PC-3 (cell line): ENCODE measurements at regions not wholly inside any gene's neighbourhood (a gene's known extent, or its start where the extent isn't known, plus 50 kb on each side); places are given as distances from the start of the nearest gene placed in this dataset.

Source experiments
- EZH2 ChIP-seq: fragments of 300-600 bp; sonication (generic); IDR thresholded peaks from one replicate; pipeline ENCODE4 v1.6.1; 2017; ENCODE audit warnings: antibody characterized with exemption, mild to moderate bottlenecking, low read length; ENCODE audit not compliant: unreplicated experiment
- EZH2phosphoT487 ChIP-seq: fragments of 300-600 bp; sonication (generic); IDR thresholded peaks from 2 replicates; pipeline ENCODE4 v1.6.1; 2018; ENCODE audit warnings: mild to moderate bottlenecking, antibody characterized with exemption, low read length, borderline replicate concordance
- TF ChIP-seq, protein P1 (sequence below): fragments of 300-600 bp; sonication (generic); conservative IDR thresholded peaks from 2 replicates; pipeline ENCODE4 v1.5.1; 2017; ENCODE audit warnings: antibody characterized with exemption, low read depth, mild to moderate bottlenecking, low read length

GRCh38 chr16:7888411-7888810, 555.8 kb downstream of the RBFOX1 start:
- TF ChIP-seq, protein P1, sequence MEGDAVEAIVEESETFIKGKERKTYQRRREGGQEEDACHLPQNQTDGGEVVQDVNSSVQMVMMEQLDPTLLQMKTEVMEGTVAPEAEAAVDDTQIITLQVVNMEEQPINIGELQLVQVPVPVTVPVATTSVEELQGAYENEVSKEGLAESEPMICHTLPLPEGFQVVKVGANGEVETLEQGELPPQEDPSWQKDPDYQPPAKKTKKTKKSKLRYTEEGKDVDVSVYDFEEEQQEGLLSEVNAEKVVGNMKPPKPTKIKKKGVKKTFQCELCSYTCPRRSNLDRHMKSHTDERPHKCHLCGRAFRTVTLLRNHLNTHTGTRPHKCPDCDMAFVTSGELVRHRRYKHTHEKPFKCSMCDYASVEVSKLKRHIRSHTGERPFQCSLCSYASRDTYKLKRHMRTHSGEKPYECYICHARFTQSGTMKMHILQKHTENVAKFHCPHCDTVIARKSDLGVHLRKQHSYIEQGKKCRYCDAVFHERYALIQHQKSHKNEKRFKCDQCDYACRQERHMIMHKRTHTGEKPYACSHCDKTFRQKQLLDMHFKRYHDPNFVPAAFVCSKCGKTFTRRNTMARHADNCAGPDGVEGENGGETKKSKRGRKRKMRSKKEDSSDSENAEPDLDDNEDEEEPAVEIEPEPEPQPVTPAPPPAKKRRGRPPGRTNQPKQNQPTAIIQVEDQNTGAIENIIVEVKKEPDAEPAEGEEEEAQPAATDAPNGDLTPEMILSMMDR, result no peak
- TF ChIP-seq EZH2 (no peak), EZH2phosphoT487 (no peak)
